Thoracic aorta (tissue), 2 donors: ENCODE measurements at regions not wholly inside any gene's neighbourhood (a gene's known extent, or its start where the extent isn't known, plus 50 kb on each side); places are given as distances from the start of the nearest gene placed in this dataset.
A peak's percentile ranks its signal among the peaks of the same experiment; 100 is the strongest.

ENCODE experiments used
- ATAC-seq: fragments of 150-250 bp; one replicate; pipeline ENCODE4 v1.8.0; 2017; ENCODE audit warnings: low read depth; ENCODE audit not compliant: insufficient number of reproducible peaks, low FRiP score
- DNase-seq: peaks from one replicate; pipeline ENCODE4 v3.0.0-alpha.2; 2020; ENCODE audit warnings: low spot score
- H3K27ac ChIP-seq, 2 donors: fragments of 200-600 bp; sonication (generic); 1 replicate in 1 of 2; 2 replicates in 1 of 2; pipeline ENCODE4 v1.5.1; 2016; ENCODE audit warnings: mild to moderate bottlenecking in 2 of 2, moderate library complexity in 2 of 2
- H3K27me3 ChIP-seq: fragments of 200-600 bp; sonication (generic); replicated peaks from 2 replicates; pipeline ENCODE4 v1.6.0; 2016; ENCODE audit warnings: mild to moderate bottlenecking; ENCODE audit not compliant: insufficient read depth
- H3K36me3 ChIP-seq: fragments of 200-600 bp; sonication (generic); one replicate; pipeline ENCODE4 v1.5.1; 2016
- H3K4me1 ChIP-seq, 2 donors: fragments of 200-600 bp; sonication (generic); 1 replicate in 1 of 2; 2 replicates in 1 of 2; pipeline versions ENCODE4 v1.5.1 to v1.6.0; 2016; ENCODE audit warnings: low read depth in 2 of 2, mild to moderate bottlenecking in 1 of 2; ENCODE audit not compliant: control insufficient read depth in 1 of 2
- H3K4me3 ChIP-seq: fragments of 200-600 bp; sonication (generic); 2 replicates; pipeline ENCODE4 v1.5.1; 2016; ENCODE audit warnings: mild to moderate bottlenecking
- H3K9me3 ChIP-seq: fragments of 200-600 bp; sonication (generic); 2 replicates; pipeline ENCODE4 v1.5.1; 2016
- TF ChIP-seq, protein P1 (sequence below): fragments of 200-600 bp; sonication (generic); IDR thresholded peaks from one replicate; pipeline ENCODE4 v1.5.1; 2019; ENCODE audit warnings: antibody characterized with exemption

DNA sequence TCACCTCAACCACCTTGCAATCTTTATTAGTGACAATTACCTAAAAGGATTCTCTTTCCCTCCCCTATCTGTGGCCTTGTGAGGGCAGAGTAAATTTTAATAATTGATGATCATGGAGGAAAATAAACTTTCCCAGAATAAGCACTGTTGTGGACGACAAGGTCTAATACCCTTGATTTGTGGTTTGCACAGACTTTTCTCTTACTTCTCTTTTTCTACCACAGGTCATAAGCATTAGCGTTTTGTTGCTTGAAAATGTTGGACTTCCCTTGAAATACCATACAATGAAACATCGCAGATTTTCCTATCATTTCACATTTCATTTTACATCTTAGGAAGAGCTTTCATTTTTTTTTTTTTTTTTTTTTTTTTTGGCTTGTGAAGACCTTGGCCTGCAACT, 188.1 kb upstream of the TMEM72 start:
- Histone ChIP-seq H3K27ac (no peak overlapping the region), H3K4me3 (no peak overlapping the region), H3K4me1 (peaks cover 21 to 30% of the 10 kb centered on the region in 2 donors), H3K9me3 (peaks cover 5% of the 10 kb centered on the region), H3K36me3 (no peaks in the 10 kb centered on the region), H3K27me3 (no peaks in the 10 kb centered on the region)
- TF ChIP-seq, protein P1, sequence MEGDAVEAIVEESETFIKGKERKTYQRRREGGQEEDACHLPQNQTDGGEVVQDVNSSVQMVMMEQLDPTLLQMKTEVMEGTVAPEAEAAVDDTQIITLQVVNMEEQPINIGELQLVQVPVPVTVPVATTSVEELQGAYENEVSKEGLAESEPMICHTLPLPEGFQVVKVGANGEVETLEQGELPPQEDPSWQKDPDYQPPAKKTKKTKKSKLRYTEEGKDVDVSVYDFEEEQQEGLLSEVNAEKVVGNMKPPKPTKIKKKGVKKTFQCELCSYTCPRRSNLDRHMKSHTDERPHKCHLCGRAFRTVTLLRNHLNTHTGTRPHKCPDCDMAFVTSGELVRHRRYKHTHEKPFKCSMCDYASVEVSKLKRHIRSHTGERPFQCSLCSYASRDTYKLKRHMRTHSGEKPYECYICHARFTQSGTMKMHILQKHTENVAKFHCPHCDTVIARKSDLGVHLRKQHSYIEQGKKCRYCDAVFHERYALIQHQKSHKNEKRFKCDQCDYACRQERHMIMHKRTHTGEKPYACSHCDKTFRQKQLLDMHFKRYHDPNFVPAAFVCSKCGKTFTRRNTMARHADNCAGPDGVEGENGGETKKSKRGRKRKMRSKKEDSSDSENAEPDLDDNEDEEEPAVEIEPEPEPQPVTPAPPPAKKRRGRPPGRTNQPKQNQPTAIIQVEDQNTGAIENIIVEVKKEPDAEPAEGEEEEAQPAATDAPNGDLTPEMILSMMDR: no peak
- ATAC-seq: no peak
- no peak for DNase-seq

- ATAC-seq (no peak), DNase-seq (peak; percentile 31)
- H3K27me3 ChIP-seq: no peaks in the 10 kb centered on the region
- peak overlapping the region in 1 of 2 donors; percentile 46 for H3K27ac ChIP-seq
- TF ChIP-seq, protein P1: no peak
- H3K4me3 ChIP-seq: no peak overlapping the region
- peaks cover 4% of the 10 kb centered on the region for H3K9me3 ChIP-seq
- no peaks in the 10 kb centered on the region for H3K36me3 ChIP-seq
- H3K4me1 ChIP-seq: peaks cover 21 to 30% of the 10 kb centered on the region in 2 donors
These were observed 187.4 kb upstream of the TMEM72 start for GRCh38 chr10:44723619-44724325.

DNA sequence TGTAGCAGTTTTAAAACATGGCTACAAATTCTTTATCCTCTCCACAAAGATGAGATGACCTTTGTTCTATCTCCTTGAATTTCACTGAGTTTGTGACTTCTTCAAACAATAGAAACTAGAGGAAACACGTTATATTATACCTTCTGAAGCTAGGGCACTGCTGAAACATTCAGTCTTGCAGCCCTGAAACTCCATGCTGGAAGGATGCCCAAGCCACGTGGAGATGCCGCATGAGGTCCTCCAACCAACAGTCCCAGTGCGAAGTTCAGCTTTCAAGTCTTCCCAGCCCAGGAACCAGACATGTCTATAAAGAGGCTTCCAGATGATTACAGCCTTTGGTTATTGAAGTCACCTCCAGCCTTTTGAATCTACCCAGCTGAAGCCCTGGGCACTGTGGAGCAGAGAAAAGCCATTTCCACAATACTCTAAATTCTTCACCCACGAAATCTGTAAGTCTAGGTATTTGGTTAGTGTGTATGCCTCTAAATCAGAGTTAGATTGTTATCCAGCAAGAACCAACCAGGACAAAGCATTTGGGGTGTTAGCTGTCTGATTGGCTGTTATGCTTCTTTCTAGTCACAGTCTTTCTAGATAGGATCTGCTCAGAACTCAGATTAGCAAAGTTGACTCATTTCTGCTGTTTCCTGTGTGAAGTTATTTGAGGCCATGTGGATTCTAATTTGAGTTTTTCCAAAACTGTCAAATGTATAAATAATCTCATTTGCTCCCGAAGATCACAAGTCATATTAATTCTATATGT, 186.5 kb upstream of the TMEM72 start:
- Histone ChIP-seq H3K36me3 (no peaks in the 10 kb centered on the region), H3K27ac (peak overlapping the region; percentile 32 to 46), H3K9me3 (no peaks in the 10 kb centered on the region), H3K4me1 (peaks cover 21 to 30% of the 10 kb centered on the region in 2 donors), H3K27me3 (no peaks in the 10 kb centered on the region), H3K4me3 (no peak overlapping the region)
- TF ChIP-seq, protein P1: no peak
- ATAC-seq (peak; percentile 48), DNase-seq (no peak)

DNA sequence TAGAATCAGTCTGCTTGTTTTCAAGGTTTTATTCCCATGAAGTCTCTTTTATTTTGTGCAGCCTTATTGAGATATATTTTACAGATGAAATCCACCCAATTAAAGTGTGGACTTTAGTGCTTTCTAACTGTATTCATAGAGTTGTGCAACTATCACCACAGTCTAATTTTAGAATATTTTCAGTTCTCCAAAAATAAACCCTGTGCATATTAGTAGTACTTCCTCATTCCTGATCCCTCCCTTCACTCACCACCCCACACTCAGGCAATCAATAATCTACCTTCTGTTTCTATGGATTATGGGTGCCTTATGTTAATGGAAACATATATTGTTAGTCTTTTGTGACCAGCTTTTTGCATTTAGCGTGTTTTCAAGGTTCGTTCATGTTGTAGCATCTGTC, 185.7 kb upstream of the TMEM72 start:
- H3K4me3 ChIP-seq: no peak overlapping the region
- H3K36me3 ChIP-seq: no peaks in the 10 kb centered on the region
- TF ChIP-seq, protein P1: no peak
- ATAC-seq (peak; percentile 71), DNase-seq (no peak)
- no peaks in the 10 kb centered on the region for H3K27me3 ChIP-seq
- H3K9me3 ChIP-seq: no peaks in the 10 kb centered on the region
- H3K4me1 ChIP-seq: peaks cover 21 to 30% of the 10 kb centered on the region in 2 donors
- H3K27ac ChIP-seq: peak overlapping the region; percentile 32 to 46

- Histone ChIP-seq H3K4me3 (no peak overlapping the region), H3K36me3 (no peaks in the 10 kb centered on the region), H3K27me3 (no peaks in the 10 kb centered on the region), H3K9me3 (peaks cover 2% of the 10 kb centered on the region), H3K4me1 (no peaks in the 10 kb centered on the region), H3K27ac (no peak overlapping the region)
- TF ChIP-seq, protein P1: no peak
- no peak for DNase-seq
- no peak for ATAC-seq
These were observed 179.9 kb upstream of the TMEM72 start for GRCh38 chr10:44731283-44731682.
